NCI-H128 (cell line): ENCODE measurements at regions not wholly inside any gene's neighbourhood (a gene's known extent, or its start where the extent isn't known, plus 50 kb on each side); places are given as distances from the start of the nearest gene placed in this dataset.

ENCODE experiments used
- DNase-seq: peaks from one replicate; lab custom pipeline; 2025; ENCODE audit not compliant: unreplicated experiment; lab: John Stamatoyannopoulos, UW

DNA sequence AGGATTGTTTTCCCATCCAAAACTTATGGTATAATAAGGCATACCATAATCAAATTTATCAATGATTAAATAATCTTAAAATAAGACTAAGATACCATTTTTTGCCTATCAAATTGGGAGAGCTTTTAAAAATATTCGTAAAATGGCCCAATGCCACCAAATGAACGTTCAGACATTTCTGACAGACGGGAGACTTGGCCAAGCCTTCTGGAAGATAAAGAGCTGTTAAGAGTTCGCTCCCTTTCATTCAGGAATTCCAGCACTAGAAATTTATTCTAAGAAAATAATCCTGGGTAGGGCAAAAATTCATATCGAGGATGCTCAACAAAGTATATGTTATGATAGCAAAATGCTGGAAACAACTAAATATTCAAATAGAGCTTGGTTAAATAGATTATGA lies 85.6 kb upstream of the NEO1 start:
- DNase-seq: no peak

DNA sequence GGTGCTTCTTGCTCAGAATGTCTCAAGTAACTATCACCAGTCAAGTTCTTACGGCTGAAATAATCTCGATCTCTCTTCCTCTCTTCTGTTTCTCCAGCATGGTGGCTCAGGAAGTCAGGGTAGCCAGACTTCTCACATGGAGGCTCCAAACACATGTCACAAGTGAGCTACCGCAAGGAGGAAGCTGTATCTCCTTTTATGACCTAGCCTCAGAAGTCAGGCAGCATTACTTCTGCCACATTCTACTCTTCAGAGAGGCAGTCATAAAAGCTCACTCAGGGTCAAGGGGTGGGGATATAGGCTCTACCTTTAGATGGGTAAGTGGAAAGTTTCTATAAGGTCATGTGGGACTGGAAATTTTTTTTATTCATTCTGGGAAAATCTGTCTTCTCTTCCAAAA lies 86.6 kb upstream of the NEO1 start:
- DNase-seq: no peak

DNA sequence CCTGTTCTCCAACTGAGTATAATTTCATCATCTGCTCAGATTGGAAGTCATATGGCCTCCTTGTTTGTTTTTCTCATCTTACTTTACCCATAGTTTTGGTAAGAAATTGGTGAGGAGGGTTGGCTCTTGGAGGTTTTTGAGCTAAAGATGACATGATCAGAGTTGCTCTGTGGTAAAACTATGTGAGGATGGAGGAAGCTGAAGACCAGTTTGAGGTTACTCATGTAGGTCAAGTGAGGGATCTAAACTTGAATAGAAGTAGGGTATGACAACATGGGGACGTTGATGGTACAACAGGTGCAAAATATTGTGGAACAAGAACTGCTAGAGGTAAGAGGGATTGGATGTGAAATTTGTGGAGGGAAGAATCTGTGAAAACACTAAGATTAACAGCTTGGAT lies 87.7 kb upstream of the NEO1 start:
- no peak for DNase-seq

DNA sequence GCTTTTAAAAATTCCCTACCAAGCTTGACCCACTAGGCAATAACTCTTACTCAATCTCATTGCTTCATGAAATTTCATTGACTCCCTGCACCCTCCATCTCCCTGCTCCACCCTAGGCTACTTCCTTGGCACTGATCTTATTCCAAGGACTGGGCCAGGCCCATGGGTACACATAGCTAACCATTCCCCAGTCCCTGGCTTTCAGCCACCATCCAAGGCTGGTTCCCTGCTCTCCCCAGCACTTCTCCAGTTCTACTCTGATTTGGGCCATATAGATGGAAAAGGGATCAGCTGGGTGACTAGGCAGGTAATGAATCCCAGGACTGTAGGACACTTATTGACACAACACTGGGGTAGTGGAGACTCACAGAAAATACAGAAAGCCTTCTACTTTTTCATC lies 88.1 kb upstream of the NEO1 start:
- DNase-seq: no peak

DNA sequence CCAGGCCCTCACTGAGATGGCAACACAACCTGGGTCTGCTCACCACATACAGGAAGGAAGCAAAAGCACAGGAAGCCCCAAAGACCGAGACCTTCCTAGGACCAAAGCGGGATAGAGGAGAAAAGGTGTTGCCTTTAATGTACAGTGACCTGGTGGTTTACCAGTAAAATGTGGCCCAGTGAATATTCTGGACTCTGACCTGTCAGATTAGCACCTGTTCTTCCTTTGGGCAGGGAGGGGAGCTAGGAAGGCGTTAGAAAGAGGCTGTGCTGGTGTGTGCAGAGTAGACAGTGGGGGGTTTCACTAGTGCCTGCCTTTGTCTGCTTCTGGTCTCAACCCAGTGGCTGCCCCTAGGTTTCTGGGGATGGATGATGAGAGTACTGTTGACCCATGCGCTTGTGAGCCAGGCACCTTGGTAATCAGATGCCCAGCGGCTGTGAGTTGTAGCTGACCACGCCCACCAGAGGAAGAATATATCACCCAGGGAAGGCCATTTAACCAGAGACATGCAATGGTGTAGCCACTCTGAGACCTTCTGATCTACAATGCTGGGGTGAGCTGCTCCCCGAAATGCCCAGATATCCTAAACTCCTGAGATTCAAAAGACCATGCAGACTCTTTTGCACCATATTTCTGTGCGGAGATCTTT lies 90.1 kb upstream of the NEO1 start:
- no peak for DNase-seq

DNA sequence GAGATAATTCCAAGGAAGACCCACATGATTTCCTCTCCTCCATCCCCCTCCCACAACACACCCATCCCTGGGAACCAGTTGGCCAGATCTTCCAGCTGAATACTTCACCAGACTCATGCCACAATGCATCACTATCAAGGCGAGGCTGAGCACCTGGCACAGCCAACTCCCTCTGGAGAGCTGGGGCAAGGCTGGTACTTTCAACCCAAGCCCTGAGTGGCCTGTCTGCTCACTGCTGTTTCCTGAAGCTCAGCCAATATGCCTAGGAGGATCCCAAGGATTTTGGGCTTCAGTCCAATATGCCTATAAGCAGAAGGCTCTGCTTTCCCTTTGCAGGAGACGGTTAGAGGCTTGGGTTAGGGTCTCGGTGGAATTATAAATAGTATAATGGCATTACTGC lies 90.9 kb upstream of the NEO1 start:
- no peak for DNase-seq

DNA sequence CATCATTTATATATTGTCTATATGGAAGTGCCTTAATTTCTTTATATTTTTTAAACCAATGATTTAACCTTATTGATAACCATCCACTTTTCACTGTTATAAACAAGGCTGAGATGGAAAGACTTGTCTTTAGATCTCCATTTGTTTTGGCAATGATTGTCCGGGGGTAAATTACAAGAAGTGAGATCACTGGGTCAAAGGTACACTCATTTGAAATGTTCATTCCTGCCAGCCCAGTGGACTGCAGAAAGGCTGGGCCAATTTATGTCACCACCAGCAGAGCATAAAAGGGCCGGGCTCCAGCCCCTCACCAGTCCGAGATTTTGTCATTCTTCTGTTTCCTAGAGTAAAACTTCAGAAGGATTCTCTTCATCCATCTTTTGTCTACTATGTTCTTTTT lies 93.6 kb upstream of the NEO1 start:
- no peak for DNase-seq

DNA sequence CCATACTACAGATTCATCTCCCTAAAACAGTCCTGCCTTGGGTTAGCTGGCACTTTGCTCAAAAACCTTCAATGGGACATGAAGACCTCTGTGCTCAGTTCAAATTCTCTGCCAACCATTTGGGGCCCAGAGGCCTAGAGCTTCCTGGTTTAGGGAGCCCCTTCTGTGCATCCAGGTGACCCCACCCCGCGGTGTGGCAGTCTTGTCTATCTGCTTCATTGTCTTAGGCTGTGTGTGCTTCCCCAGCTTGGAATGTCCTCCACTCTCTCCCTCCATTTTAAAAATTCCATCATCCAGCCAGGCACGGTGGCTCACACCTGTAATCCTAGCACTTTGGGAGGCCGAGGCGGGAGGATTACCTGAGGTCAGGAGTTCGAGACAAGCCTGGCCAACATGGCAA lies 99.0 kb upstream of the NEO1 start:
- no peak for DNase-seq

DNA sequence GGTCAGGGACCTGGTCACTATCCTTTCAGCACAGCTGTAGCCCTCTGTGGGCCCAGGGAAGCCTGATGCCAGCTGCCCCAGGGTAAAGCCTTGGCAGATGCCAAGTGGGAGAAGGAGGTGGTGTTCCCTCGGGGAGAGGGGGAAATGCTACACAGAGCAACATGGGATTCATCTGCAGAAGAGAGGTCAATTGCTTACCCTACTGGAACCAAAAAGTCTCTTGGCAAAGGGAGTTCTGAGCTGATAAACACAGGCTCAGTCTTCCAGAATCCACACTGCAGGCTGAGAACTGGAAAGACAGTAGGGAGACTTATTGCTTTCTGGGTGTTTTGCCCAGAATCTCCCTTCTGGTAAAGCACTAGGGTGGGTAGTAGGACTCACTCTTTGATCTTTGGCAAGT lies 100.1 kb upstream of the NEO1 start:
- DNase-seq: no peak

DNA sequence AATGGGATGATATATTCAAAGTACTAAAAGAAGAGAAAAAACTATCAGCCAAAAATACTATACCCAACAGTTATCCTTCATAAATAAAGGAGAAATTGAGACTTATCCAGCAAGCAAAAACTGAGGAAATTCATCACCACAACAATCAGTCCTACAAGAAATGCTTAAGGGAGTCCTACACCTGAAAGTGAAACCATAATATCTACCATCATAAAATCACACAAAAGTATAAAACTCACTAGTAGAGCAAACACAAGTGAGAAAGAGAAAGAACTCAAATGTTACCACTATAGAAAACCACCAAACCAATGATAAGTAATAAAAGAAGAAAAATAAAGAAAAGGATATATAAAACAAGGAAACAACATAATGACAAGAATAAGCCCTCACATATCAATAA lies 103.6 kb upstream of the NEO1 start:
- no peak for DNase-seq

DNA sequence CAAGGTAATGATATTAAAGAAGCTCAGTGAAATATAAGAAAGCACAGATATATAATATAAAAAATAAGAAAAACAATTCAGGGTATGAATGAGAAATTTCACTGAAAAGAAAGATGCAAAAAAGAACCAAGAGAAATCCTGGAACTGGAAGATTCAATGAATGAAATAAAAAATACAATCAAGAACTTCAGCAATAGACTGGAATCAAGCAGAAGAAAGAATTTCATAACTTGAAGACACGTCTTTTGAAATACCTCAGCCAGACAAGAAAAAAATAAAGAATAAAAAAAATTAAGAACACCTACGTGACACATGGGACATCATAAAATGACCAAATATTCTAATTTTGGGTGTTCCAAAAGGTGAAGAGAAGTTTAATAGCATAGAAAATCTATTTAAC lies 104.6 kb upstream of the NEO1 start:
- DNase-seq: no peak

DNA sequence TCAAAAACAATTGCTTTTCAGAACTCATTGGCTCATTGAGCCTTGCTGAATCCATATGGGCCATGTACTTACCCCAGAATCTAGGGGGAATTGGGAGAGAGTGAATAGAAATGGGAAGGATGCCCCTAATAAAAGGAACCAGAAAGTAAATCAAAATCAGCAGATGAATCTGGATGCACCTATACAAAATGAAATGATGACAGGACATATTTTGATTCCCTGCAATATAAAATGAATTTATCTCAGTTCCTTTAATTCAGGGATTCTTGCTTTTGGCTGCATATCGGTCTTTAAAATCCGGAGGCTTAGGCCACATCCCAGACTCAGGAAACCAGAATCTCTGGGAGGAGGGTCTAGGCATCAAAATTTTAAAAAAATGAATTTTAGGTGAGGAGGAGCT lies 107.7 kb upstream of the NEO1 start:
- no peak for DNase-seq

DNA sequence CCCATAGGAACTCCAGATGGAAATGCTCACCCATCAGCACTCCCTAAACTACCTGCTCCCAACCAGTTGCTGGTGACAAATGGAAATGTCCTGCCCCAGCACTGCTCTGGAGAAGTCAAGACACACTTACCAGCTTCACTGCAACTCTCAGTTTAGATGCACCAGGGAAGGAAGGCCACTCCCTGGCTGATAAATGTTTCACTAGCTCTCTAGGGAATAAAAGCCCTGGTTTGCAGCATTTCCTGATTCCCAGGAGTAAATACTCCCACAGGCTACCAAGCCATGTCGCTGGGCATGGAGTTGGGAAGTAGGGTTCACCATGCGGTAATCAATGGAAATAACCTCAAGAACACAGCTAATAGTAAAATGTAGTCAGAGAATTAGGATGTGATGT lies 112.0 kb upstream of the NEO1 start:
- DNase-seq: no peak

DNA sequence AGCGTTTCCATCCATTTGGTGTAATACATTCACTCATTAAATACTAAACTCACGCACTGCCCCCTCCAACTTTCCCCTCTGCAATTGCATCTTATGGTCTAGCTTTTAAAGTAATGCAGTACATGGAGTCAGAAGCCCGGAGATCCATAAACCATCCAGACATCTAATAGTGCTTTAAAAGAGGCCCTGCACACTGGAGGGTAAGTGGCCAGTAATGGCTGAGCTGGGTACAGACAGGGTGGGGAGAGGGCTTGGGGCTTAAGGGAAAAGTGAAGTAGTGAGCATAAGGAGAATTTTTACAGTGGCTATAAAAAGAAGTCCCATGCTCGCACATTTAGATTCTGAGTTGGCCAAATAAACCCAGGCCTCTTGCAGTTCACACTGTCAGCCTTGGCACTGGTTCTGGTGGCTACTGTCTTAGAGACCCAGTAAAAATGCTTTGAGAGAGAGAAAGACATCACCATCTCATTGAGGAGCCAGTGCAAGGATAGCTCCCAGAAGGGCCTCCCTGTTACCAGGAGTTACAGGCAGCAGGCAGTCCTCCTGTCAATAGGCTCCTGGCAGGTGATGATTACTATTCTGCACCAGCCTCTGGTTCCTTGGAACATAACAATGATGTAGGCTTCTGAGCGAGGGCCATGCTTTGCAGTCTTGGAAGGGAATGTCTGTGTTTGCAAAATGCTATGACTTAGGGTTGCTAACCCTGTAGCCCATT lies 112.6 kb upstream of the NEO1 start:
- DNase-seq: no peak

DNA sequence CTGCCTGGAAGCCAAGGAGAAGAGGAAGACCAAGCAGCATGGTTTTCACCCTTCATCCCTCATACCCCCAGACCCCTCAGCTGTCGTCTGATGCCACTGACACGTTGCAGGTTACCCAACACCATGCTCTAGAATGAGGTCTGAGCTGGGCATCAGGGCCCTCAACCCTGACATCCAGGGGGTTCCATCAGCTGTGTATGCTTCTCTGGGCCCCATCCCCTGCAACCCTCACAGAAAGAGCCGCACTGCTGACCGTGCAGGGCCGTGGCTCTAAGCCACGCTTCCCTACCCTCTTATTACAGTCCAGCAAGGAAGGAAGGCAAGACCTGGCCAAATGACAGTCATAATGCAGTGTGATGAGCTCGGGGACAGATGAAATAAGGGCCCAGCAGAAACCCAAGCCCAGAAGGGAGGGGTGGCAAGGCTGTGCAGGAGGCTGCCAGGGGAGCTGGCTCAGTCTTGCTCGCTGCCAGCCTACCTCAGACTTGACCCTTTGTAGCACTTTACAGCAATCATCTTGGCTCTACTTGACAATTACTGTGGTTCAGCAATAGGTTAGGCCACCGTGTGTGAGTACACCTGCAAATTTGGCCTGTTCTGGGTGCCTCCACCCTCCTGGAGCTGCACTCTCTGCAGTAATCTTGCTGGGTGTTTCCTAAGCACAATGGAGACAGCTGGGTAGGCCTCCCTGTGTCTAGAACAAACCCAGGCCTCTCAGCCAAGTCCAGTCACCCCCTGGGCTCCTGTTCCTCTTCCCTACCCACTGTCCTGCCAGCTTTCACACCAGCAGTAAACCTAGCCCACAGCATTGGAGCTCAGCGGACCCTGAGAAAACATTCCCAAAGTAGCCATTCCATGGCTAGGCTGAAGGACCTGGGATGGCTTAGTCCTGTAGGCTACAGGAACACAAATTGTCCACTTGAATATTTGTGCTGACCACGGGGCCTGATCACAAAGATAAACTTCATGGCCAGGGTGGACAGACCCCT lies 115.3 kb upstream of the NEO1 start:
- no peak for DNase-seq

DNA sequence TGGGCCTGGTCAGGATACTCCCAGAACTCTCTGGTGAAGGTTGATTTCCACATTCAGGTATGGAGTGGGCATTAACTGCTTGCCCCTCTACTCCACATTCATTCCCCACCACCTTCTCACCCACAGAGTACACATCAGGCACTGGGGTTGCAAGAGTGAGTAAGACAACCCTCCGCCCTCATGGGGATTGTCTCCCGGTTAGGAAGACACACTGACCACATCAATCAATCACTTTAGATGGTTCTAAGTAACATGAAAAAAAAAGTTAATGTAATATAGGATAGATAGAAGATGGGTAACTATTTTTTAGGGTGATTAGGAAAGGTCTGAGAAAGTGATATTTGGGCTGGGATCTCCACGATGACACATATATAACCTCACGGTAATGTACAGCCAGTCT lies 116.0 kb upstream of the NEO1 start:
- DNase-seq: no peak

DNA sequence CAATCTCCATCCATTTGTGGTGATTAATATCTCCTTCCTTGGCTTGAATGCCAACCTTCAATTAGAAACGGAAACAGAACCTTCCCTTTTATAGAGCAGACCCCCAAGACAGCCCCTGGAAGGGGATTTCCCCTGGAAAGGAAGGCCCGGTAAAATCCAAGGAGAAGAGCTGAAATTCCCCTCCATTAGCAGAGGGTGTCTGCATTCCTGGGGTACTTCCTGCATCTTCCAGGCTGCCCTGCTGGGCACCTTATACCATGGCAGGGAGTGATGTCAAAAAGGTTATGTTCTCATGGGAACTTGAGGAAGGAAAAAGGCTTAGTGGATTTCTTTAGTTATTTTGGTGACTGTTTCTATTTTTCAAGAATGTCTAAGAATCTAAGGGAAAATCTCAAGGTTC lies 116.7 kb upstream of the NEO1 start:
- no peak for DNase-seq

DNA sequence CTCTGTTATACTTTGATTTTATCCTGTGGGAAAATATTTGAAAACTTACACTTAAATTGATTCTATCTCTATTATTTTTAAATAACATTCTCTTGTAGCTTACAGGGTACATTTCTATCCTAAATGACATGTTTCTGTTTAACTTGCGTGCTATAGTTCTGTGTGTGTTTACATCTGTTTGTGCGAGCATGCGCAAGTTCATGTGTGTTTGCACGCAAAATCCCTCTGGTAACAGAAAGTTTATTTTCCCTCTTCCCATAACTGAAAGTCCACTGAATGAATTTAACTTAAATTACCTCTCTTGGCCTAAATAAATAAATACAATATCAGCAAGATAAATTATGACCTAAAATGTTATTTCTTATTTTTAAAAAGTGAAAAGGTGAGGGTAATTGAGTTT lies 117.3 kb upstream of the NEO1 start:
- no peak for DNase-seq

DNA sequence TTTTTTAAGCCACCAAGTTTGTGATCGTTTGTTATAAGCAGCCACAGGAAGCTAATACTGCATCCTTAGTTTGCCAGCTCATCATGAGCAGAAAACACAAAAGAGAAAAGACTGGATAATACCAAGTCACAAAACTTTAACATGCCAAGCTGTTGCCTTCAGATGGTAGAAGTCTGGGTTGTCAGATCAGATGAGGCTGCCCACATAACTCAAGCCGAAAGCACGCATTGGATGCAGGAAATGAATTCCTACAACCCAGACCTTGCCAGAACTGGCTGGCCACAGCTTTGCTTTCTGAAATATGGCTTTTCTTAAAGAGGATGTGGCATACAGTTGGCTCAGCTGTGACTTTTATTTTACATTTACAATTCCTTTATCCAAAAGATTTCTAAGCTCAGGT lies 118.3 kb upstream of the NEO1 start:
- DNase-seq: no peak

DNA sequence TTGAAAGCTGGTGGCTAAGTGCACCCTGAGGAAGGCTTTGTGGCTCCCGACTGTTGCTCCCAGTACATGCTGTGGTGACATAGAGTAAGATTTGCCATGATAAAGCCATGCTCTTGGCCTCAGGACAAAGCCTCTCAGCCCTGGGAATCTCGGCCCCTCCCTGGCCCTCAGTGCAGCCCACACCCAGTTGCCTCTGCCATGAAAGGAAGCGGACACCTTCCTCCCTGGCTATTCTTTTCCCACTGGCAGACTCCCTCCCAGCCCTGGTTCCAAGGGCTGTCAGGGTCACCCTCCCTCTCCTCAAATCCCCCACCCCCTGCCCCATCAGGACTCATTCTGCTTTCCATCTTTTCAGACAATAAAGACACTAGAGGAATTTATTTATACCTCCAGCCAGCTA lies 119.8 kb upstream of the NEO1 start:
- DNase-seq: no peak

DNA sequence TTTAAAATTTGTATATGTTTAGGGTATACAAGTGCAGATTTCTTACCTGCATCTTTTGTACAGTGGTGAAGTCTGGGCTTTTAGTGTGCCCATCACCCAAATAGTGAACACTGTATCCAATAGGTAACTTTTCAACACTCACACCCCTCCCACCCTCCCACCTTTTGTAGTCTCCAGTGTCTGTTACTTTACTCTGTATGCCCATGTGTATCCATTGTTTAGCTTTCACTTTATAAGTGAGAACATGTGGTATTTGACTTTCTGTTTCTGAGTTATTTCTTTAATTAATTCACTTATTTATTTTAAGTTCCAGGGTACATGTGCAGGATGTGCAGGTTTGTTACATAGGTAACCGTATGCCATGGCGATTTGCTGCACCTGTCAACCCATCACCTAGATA lies 124.8 kb upstream of the NEO1 start:
- no peak for DNase-seq

DNA sequence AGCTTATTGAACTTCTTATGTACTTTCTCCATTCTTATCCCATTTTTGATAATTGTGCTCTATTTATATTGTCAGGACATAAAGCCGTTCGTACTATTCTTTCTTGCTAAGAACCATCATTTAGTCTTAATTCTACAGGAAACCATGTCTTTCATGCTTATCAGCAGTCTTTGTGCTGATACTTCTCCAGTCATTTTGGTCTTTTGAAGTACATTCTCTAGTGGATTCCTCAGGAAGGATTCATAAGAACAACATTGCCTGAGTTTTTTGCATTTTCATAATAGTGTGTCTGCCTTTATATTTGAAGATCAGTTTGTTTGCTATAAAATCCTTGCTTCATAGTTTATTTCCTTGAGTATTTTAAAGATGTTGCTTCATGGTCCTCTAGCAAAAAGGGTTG lies 126.6 kb upstream of the NEO1 start:
- DNase-seq: no peak
